Endothelial cell of umbilical vein (primary cell): ENCODE measurements at regions not wholly inside any gene's neighbourhood (a gene's known extent, or its start where the extent isn't known, plus 50 kb on each side); places are given as distances from the start of the nearest gene placed in this dataset.
"Not testable (repeated sequence)": the region's sequence is repeated elsewhere in the genome, so short reads cannot be mapped to it uniquely, and the experiment has no call there.

Experiments used
- CTCF ChIP-seq, 2 donors: IDR thresholded peaks; 1 replicate in 1 of 2; 2 replicates in 1 of 2; pipeline ENCODE4 v1.5.1; 2011; ENCODE audit warnings: low read length in 2 of 2, mild to moderate bottlenecking in 2 of 2, moderate library complexity in 2 of 2, control low read depth in 1 of 2, inconsistent platforms in 1 of 2, low read depth in 1 of 2; ENCODE audit not compliant: insufficient read depth in 1 of 2; ENCODE audit errors: extremely low read depth in 1 of 2
- JUN ChIP-seq: IDR thresholded peaks from 2 replicates; pipeline ENCODE4 v1.6.1; 2011; ENCODE audit warnings: borderline replicate concordance, low read depth; ENCODE audit not compliant: insufficient read length, insufficient read depth
- MYC ChIP-seq: IDR thresholded peaks from one replicate; pipeline ENCODE4 v1.6.1; 2011; ENCODE audit warnings: mild to moderate bottlenecking, low read depth, low read length
- POLR2A ChIP-seq: IDR thresholded peaks from 2 replicates; pipeline ENCODE4 v1.6.1; 2012; ENCODE audit warnings: low read depth, mild to moderate bottlenecking, control low read depth, low read length
- TF ChIP-seq, protein P1 (sequence below): IDR thresholded peaks from 2 replicates; pipeline ENCODE4 v1.6.1; 2011; ENCODE audit not compliant: insufficient read depth, insufficient read length

DNA sequence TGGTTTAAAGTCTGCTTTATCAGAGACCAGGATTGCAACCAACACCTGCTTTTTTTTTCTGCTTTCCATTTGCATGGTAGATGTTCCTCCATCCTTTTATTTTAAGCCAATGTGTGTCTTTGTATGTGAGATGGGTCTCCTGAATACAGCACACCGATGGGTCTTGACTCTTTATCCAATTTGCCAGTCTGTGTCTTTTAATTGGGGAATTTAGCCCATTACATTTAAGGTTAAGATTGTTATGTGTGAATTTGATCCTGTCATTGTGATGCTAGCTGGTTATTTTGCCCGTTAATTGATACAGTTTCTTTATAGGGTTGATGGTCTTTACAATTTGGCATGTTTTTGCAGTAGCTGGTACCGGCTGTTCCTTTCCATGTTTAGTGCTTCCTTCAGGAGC, 128.4 kb downstream of the ADCYAP1 start:
- TF ChIP-seq POLR2A; JUN; MYC; CTCF (IDR thresholded peaks at IDR 0.05; ENCODE audit: extremely low read depth in 1 of 2, insufficient read depth in 1 of 2, low read depth in 1 of 2, low read length in 2 of 2): not testable (repeated sequence)
- TF ChIP-seq, protein P1, sequence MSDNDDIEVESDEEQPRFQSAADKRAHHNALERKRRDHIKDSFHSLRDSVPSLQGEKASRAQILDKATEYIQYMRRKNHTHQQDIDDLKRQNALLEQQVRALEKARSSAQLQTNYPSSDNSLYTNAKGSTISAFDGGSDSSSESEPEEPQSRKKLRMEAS, result not testable (repeated sequence)
